ENCODE measurements at regions not wholly inside any gene's neighbourhood (a gene's known extent, or its start where the extent isn't known, plus 50 kb on each side); places are given as distances from the start of the nearest gene placed in this dataset.

DNA sequence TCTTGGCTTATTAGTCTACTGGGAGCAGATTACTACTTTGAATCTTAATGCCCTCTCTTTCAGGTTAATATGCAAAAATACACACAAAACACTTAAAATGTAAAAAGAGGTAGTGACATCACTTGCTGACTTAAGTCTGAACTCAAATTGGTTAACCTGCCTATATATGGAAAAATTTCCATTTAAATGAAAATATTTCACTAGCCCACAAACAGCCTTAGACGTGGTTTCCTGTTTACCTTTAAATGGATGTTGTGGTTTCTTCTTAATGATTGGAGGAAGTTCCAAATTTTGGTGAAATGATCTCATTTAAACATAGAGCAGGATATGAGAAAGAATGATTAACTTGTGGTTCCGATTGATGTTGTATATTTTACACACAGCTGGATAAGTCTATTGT lies 553.7 kb downstream of the CD109 start:
- in situ Hi-C loops (cut with HindIII; ENCODE audit: extremely low pct_ligation_motif_present, low pct_unique_long_range_greater_than_20kb) (no loop called here), intact Hi-C loops (cut with micrococcal nuclease; ENCODE audit: unreplicated experiment) (no loop called here)
- FAIRE-seq = no peak
- Histone ChIP-seq H3K4me3 (replicated peaks in 1 of 3; ENCODE audit: insufficient read depth in 1 of 3, low read depth in 2 of 3, low read length in 3 of 3) (no peak overlapping the region), H3K27me3 (ENCODE audit: control insufficient read depth in 1 of 2, insufficient read depth in 2 of 2, low read length in 2 of 2) (no peaks in the 10 kb centered on the region), H3K9ac (ENCODE audit: insufficient read depth, low read depth, low read length) (no peak overlapping the region), H3K36me3 (replicated peaks in 1 of 2; ENCODE audit: control insufficient read depth in 1 of 2, insufficient read depth in 2 of 2, low read length in 2 of 2) (no peaks in the 10 kb centered on the region), H3K27ac (ENCODE audit: extremely low read length, insufficient read depth, low read length) (no peak overlapping the region), H2AFZ (ENCODE audit: low read length) (no peak overlapping the region), H3K79me2 (ENCODE audit: insufficient read depth, low read length) (no peaks in the 10 kb centered on the region), H3K4me1 (ENCODE audit: insufficient read depth, low read length) (peaks cover 19% of the 10 kb centered on the region), H4K20me1 (ENCODE audit: insufficient read depth, low read length) (no peaks in the 10 kb centered on the region), H3K4me2 (ENCODE audit: low read depth, low read length) (no peak overlapping the region), H3K9me3 (ENCODE audit: low read length) (no peaks in the 10 kb centered on the region)
- no TSS peak for BruUV-seq (replicated peaks)
- no peak for ATAC-seq
- TF ChIP-seq JARID2 (CRISPR knock-in tag; IDR thresholded peaks at IDR 0.05; ENCODE audit: insufficient replicate concordance) (no peak), ARID2 (CRISPR knock-in tag; IDR thresholded peaks at IDR 0.05; ENCODE audit: borderline replicate concordance) (no peak), ZNF121 (CRISPR knock-in tag; IDR thresholded peaks at IDR 0.05) (no peak), ZNF670 (CRISPR knock-in tag; IDR thresholded peaks at IDR 0.05; ENCODE audit: borderline replicate concordance) (no peak), ZNF225 (CRISPR knock-in tag; IDR thresholded peaks at IDR 0.05) (no peak), ZNF12 (CRISPR knock-in tag; IDR thresholded peaks at IDR 0.05) (no peak), MYC (CRISPR knock-in tag; IDR thresholded peaks at IDR 0.05; ENCODE audit: borderline replicate concordance) (no peak), NFE2L2 (IDR thresholded peaks at IDR 0.05; ENCODE audit: low read length) (no peak), YEATS4 (CRISPR knock-in tag; IDR thresholded peaks at IDR 0.05; ENCODE audit: borderline replicate concordance) (no peak), SRSF9 (IDR thresholded peaks at IDR 0.05; ENCODE audit: borderline replicate concordance, insufficient read depth, low read depth, low read length, poor library complexity, severe bottlenecking) (no peak), ZNF572 (CRISPR knock-in tag; IDR thresholded peaks at IDR 0.05) (no peak)
- TF ChIP-seq, protein P1, sequence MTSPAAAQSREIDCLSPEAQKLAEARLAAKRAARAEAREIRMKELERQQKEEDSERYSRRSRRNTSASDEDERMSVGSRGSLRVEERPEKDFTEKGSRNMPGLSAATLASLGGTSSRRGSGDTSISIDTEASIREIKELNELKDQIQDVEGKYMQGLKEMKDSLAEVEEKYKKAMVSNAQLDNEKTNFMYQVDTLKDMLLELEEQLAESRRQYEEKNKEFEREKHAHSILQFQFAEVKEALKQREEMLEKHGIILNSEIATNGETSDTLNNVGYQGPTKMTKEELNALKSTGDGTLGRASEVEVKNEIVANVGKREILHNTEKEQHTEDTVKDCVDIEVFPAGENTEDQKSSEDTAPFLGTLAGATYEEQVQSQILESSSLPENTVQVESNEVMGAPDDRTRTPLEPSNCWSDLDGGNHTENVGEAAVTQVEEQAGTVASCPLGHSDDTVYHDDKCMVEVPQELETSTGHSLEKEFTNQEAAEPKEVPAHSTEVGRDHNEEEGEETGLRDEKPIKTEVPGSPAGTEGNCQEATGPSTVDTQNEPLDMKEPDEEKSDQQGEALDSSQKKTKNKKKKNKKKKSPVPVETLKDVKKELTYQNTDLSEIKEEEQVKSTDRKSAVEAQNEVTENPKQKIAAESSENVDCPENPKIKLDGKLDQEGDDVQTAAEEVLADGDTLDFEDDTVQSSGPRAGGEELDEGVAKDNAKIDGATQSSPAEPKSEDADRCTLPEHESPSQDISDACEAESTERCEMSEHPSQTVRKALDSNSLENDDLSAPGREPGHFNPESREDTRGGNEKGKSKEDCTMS (CRISPR knock-in tag; conservative IDR thresholded peaks at IDR 0.05) = no peak
- TF ChIP-seq, protein P2, sequence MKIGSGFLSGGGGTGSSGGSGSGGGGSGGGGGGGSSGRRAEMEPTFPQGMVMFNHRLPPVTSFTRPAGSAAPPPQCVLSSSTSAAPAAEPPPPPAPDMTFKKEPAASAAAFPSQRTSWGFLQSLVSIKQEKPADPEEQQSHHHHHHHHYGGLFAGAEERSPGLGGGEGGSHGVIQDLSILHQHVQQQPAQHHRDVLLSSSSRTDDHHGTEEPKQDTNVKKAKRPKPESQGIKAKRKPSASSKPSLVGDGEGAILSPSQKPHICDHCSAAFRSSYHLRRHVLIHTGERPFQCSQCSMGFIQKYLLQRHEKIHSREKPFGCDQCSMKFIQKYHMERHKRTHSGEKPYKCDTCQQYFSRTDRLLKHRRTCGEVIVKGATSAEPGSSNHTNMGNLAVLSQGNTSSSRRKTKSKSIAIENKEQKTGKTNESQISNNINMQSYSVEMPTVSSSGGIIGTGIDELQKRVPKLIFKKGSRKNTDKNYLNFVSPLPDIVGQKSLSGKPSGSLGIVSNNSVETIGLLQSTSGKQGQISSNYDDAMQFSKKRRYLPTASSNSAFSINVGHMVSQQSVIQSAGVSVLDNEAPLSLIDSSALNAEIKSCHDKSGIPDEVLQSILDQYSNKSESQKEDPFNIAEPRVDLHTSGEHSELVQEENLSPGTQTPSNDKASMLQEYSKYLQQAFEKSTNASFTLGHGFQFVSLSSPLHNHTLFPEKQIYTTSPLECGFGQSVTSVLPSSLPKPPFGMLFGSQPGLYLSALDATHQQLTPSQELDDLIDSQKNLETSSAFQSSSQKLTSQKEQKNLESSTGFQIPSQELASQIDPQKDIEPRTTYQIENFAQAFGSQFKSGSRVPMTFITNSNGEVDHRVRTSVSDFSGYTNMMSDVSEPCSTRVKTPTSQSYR (CRISPR knock-in tag; IDR thresholded peaks at IDR 0.05; ENCODE audit: borderline replicate concordance) = no peak
- TF ChIP-seq, protein P3, sequence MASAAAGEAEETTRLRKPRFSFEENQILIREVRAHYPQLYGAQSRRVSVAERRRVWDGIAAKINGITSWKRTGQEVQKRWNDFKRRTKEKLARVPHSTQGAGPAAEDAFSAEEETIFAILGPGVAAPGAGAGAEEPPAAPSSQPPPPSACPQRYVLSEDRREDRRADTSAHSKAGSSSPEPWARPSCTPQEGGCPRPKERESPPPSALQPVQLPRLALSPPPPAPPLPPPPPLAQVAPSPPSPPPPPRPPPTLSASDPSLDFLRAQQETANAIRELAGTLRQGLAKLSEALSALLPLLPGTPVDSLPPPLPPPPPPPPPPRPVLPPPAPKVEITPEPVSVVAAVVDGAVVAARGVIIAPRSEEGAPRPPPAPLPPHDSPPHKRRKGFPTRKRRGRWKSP (CRISPR knock-in tag; IDR thresholded peaks at IDR 0.05) = no peak
- POLR2A ChIA-PET = no interaction called here
- CTCF ChIA-PET (ENCODE audit: low intra/inter-chr PET ratio, low total read pairs) = no interaction called here
- DNase-seq (ENCODE audit: low spot score) = no peak
- 26% methylated on average over 2 of the region's 2 CpGs for WGBS (ENCODE audit: low lambda C conversion rate)

Data from HepG2 (cell line).